ENCODE measurements at regions not wholly inside any gene's neighbourhood (a gene's known extent, or its start where the extent isn't known, plus 50 kb on each side); places are given as distances from the start of the nearest gene placed in this dataset.

DNA sequence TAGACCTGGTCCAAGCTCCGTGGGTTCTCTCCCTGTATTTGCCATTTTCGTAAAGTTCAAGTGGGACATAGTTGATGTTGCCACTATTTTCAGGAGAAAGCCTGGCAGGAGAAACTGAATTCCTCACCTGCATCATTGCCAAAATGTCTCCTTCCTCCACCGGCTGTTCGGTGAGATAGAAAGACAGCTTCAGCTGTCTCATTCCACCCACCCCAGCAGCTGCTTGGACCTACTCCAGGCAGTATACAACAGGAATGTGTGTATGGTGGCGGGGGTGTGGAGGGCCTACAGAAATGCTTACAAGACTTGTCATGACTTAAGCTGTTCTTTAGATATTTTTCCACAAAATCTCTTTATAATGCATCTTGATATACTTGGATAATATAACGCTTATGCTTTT, 132.7 kb upstream of the RAP2B start:
- TF ChIP-seq, protein P1, sequence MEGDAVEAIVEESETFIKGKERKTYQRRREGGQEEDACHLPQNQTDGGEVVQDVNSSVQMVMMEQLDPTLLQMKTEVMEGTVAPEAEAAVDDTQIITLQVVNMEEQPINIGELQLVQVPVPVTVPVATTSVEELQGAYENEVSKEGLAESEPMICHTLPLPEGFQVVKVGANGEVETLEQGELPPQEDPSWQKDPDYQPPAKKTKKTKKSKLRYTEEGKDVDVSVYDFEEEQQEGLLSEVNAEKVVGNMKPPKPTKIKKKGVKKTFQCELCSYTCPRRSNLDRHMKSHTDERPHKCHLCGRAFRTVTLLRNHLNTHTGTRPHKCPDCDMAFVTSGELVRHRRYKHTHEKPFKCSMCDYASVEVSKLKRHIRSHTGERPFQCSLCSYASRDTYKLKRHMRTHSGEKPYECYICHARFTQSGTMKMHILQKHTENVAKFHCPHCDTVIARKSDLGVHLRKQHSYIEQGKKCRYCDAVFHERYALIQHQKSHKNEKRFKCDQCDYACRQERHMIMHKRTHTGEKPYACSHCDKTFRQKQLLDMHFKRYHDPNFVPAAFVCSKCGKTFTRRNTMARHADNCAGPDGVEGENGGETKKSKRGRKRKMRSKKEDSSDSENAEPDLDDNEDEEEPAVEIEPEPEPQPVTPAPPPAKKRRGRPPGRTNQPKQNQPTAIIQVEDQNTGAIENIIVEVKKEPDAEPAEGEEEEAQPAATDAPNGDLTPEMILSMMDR (IDR thresholded peaks at IDR 0.05): no peak
- no peak for TF ChIP-seq POLR2A (IDR thresholded peaks at IDR 0.05)
